GM18508 (cell line): ENCODE measurements at regions not wholly inside any gene's neighbourhood (a gene's known extent, or its start where the extent isn't known, plus 50 kb on each side); places are given as distances from the start of the nearest gene placed in this dataset.
"Not testable (repeated sequence)": the region's sequence is repeated elsewhere in the genome, so short reads cannot be mapped to it uniquely, and the experiment has no call there.

ENCODE experiments used
- ATAC-seq: cut with Tn5 transposase; IDR thresholded peaks from one replicate; pipeline ENCODE4 v1.9.1; 2021; ENCODE audit warnings: moderate number of reproducible peaks; ENCODE audit not compliant: insufficient read depth, unreplicated experiment

GRCh38 chr17:51387582-51387981 is 127.2 kb downstream of the UTP18 start:
- ATAC-seq: no peak

GRCh38 chr17:51387986-51388385 is 127.6 kb downstream of the UTP18 start:
- ATAC-seq: no peak

GRCh38 chr17:51389875-51390274 is 129.5 kb downstream of the UTP18 start:
- ATAC-seq: no peak

GRCh38 chr17:51391982-51392654 is 131.8 kb downstream of the UTP18 start:
- ATAC-seq: no peak

- ATAC-seq: no peak
Measured at GRCh38 chr17:51395621-51396020, 135.3 kb downstream of the UTP18 start.

- no peak for ATAC-seq
Measured at GRCh38 chr17:51397361-51398127, 137.2 kb downstream of the UTP18 start.

GRCh38 chr17:51398128-51398525 is 137.8 kb downstream of the UTP18 start:
- ATAC-seq: no peak

- no peak for ATAC-seq
Measured at GRCh38 chr17:51398687-51399086, 138.3 kb downstream of the UTP18 start.

- ATAC-seq: no peak
Measured at GRCh38 chr17:51401279-51401678, 140.9 kb downstream of the UTP18 start.

- no peak for ATAC-seq
Measured at GRCh38 chr17:51402899-51403298, 142.6 kb downstream of the UTP18 start.

GRCh38 chr17:51407576-51407975 is 147.2 kb downstream of the UTP18 start:
- ATAC-seq: no peak

- ATAC-seq: no peak
Measured at GRCh38 chr17:51419476-51419875, 159.1 kb downstream of the UTP18 start.

- ATAC-seq: no peak
Measured at GRCh38 chr17:51421525-51421924, 161.2 kb downstream of the UTP18 start.

- no peak for ATAC-seq
Measured at GRCh38 chr17:51422634-51423033, 162.3 kb downstream of the UTP18 start.

- no peak for ATAC-seq
Measured at GRCh38 chr17:51423421-51424160, 163.2 kb downstream of the UTP18 start.

- ATAC-seq: no peak
Measured at GRCh38 chr17:51425773-51426172, 165.4 kb downstream of the UTP18 start.

GRCh38 chr17:51427323-51427811 is 167.0 kb downstream of the UTP18 start:
- no peak for ATAC-seq

GRCh38 chr17:51427856-51428255 is 167.5 kb downstream of the UTP18 start:
- ATAC-seq: peak; percentile 69

GRCh38 chr17:51428668-51429495 is 168.5 kb downstream of the UTP18 start:
- ATAC-seq: no peak

GRCh38 chr17:51429938-51430337 is 169.6 kb downstream of the UTP18 start:
- ATAC-seq: not testable (repeated sequence)
